GM12878 (cell line): ENCODE measurements at regions not wholly inside any gene's neighbourhood (a gene's known extent, or its start where the extent isn't known, plus 50 kb on each side); places are given as distances from the start of the nearest gene placed in this dataset.

Source experiments
- ATAC-seq: fragments of 200-7000 bp; cut with Tn5 transposase; 3 replicates; pipeline ENCODE4 v1.9.1; 2020; ENCODE audit warnings: mild to moderate bottlenecking, moderate library complexity
- BruUV-seq: library from RNA; stranded (reverse); fragments of 400-500 nt; replicated peaks from 2 replicates; lab custom pipeline; 2021; lab: Mats Ljungman, UMichigan
- CTCF ChIA-PET: fragments of 300-600 bp; sonication (Branson Sonifier 250); formaldehyde crosslinking; extraction: SDS; loops from one replicate; lab custom pipeline; 2021; ENCODE audit warnings: inconsistent platforms; lab: Yijun Ruan, JAX
- POLR2A ChIA-PET: fragments of 350-600 bp; formaldehyde crosslinking; extraction: SDS; loops from one replicate; lab custom pipeline; 2021; ENCODE audit warnings: inconsistent platforms; lab: Charles Lee
- RAD21 ChIA-PET: fragments of 300-600 bp; sonication (Branson Sonifier 250); formaldehyde crosslinking; loops from one replicate; lab custom pipeline; 2023; ENCODE audit warnings: antibody characterized with exemption; ENCODE audit not compliant: unreplicated experiment; lab: Charles Lee
- SMC1A ChIA-PET: fragments of 300-600 bp; sonication (Branson Sonifier 250); formaldehyde crosslinking; loops from one replicate; lab custom pipeline; 2023; ENCODE audit not compliant: unreplicated experiment, uncharacterized antibody; lab: Charles Lee
- DNase-seq: peaks from one replicate; pipeline ENCODE4 v3.0.0-alpha.2; 2011; ENCODE audit warnings: low read depth, low spot score
- FAIRE-seq: peaks from 3 replicates; lab custom pipeline; 2011; peaks lifted over from hg19 to GRCh38; lab: Jason Lieb, UNC
- H2AFZ ChIP-seq: 2 replicates; pipeline ENCODE4 v1.6.0; 2011; ENCODE audit warnings: low read depth, low read length, control low read depth; ENCODE audit not compliant: control insufficient read depth
- H3K27ac ChIP-seq: 2 replicates; pipeline ENCODE4 v1.5.1; 2011; ENCODE audit warnings: control low read depth; ENCODE audit not compliant: control insufficient read depth, insufficient read depth
- H3K27me3 ChIP-seq, 2 experiments: replicated peaks in 1 of 2; 2 replicates each; pipeline versions ENCODE4 v1.6.0 to v1.6.1; 2011; ENCODE audit warnings: low read length in 1 of 2; ENCODE audit not compliant: control insufficient read depth in 2 of 2, insufficient read depth in 2 of 2
- H3K36me3 ChIP-seq, 2 experiments: 2 replicates each; pipeline ENCODE4 v1.5.1; 2011; ENCODE audit warnings: low read length in 1 of 2; ENCODE audit not compliant: control insufficient read depth in 2 of 2, insufficient read depth in 2 of 2
- H3K4me1 ChIP-seq: 2 replicates; pipeline ENCODE4 v1.6.1; 2011; ENCODE audit warnings: mild to moderate bottlenecking, low read length, moderate library complexity, mixed read lengths; ENCODE audit not compliant: control insufficient read depth, insufficient read depth
- H3K4me2 ChIP-seq: 2 replicates; pipeline ENCODE4 v1.6.0; 2011; ENCODE audit warnings: control low read depth; ENCODE audit not compliant: control insufficient read depth, insufficient read depth
- H3K4me3 ChIP-seq: fragments of 200-600 bp; sonication (generic); 2 replicates; pipeline ENCODE4 v1.5.1; 2016
- H3K79me2 ChIP-seq: 2 replicates; pipeline ENCODE4 v1.6.0; 2011; ENCODE audit warnings: low read length; ENCODE audit not compliant: control insufficient read depth, insufficient read depth
- H3K9ac ChIP-seq: 2 replicates; pipeline ENCODE4 v1.8.0; 2011; ENCODE audit warnings: low read length, control low read depth, mixed read lengths; ENCODE audit not compliant: control insufficient read depth, insufficient read depth
- H3K9me3 ChIP-seq: replicated peaks from 3 replicates; pipeline ENCODE4 v1.5.1; 2011; ENCODE audit warnings: mild to moderate bottlenecking, low read length; ENCODE audit not compliant: control insufficient read depth, insufficient read depth
- H4K20me1 ChIP-seq: 2 replicates; pipeline ENCODE4 v1.6.0; 2011; ENCODE audit not compliant: control insufficient read depth, insufficient read depth
- FOXK2 ChIP-seq: fragments of 450-650 bp; IDR thresholded peaks from 2 replicates; pipeline ENCODE4 v1.6.1; 2017; ENCODE audit warnings: mild to moderate bottlenecking, moderate library complexity
- MEF2B ChIP-seq: fragments of 450-650 bp; IDR thresholded peaks from 2 replicates; pipeline ENCODE4 v1.6.1; 2018; ENCODE audit warnings: mild to moderate bottlenecking, moderate library complexity; ENCODE audit not compliant: partially characterized antibody, poor library complexity, severe bottlenecking
- RBBP5 ChIP-seq: fragments of 200-600 bp; sonication (generic); conservative IDR thresholded peaks from 2 replicates; pipeline ENCODE4 v1.6.1; 2016
- ZNF217 ChIP-seq: fragments of 450-650 bp; IDR thresholded peaks from 2 replicates; pipeline ENCODE4 v1.6.1; 2017; ENCODE audit warnings: antibody characterized with exemption, mild to moderate bottlenecking
- WGBS: methylation state at CpG from one replicate; pipeline ENCODE4 v1.1.6; 2016; ENCODE audit warnings: low lambda C conversion rate; ENCODE audit not compliant: insufficient replicate concordance, insufficient coverage; ENCODE audit errors: missing lambda C conversion rate; 5-methylcytosine and 5-hydroxymethylcytosine counted together
- in situ Hi-C: fragments of 300-500 bp; cut with MboI; formaldehyde crosslinking; loops from 9 replicates; pipeline ENCODE4 v1.14.3; 2018; ENCODE audit warnings: mixed read lengths
- intact Hi-C: fragments of 100-400 bp; cut with micrococcal nuclease; formaldehyde crosslinking; loops from one replicate; pipeline ENCODE4 v1.14.2; 2022; ENCODE audit not compliant: unreplicated experiment
- TF ChIP-seq, protein P1 (sequence below): fragments of 450-650 bp; IDR thresholded peaks from 2 replicates; pipeline ENCODE4 v1.6.1; 2016; ENCODE audit warnings: mild to moderate bottlenecking, moderate library complexity, borderline replicate concordance

DNA sequence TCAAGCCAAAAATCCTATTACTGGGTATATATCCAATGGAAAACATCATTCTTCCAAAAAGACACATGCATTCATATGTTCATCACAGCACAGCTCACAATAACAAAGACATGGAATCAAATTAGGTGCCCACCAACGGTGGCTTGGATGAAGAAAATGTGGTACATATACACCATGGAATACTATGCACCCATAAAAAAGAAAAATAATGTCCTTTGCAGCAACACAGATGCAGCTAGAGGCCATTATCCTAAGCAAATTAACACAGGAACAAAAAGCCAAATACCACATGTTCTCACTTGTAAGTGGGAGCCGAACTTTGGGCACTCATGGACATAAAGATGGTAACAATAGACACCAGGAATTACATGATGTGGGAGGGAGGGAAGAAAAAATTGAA is 113.6 kb downstream of the MRPL39 start:
- ChIA-PET POLR2A (interaction anchor here (0.7 kb wide), 1 partner anchor 67 kb away, joined by 5 read pairs; no protein-coding TSS in a partner anchor), SMC1A (interaction anchor here (1.0 to 5.0 kb wide), 3 partner anchors 14 to 27 kb away, joined by 5 to 28 read pairs (median 10); no protein-coding TSS in a partner anchor), CTCF (interaction anchor here (0.6 to 1.4 kb wide), 2 partner anchors 13 to 1999 kb away, joined by 3 to 4 read pairs; no protein-coding TSS in a partner anchor), RAD21 (no interaction called here)
- H3K9ac ChIP-seq: no peak overlapping the region
- in situ Hi-C loops: no loop called here
- H3K4me3 ChIP-seq: no peak overlapping the region
- H3K27me3 ChIP-seq: no peaks in the 10 kb centered on the region
- WGBS: 100% methylated on average over 2 of the region's 2 CpGs
- DNase-seq (no peak), ATAC-seq (no peak)
- peaks cover 4% of the 10 kb centered on the region for H3K79me2 ChIP-seq
- H3K27ac ChIP-seq: peak overlapping the region; percentile 57; the same call in 1 of the 2 replicates
- H3K9me3 ChIP-seq: peaks cover 29% of the 10 kb centered on the region
- H3K4me1 ChIP-seq: peaks cover 59% of the 10 kb centered on the region
- H4K20me1 ChIP-seq: no peaks in the 10 kb centered on the region
- 0 out of 2 replicates have a peak overlapping the region, but pooled peaks have one; percentile 10 for H3K4me2 ChIP-seq
- H2AFZ ChIP-seq: no peak overlapping the region
- no peak for TF ChIP-seq FOXK2
- 0 out of 2 replicates have a peak, but pooled peaks have one; percentile 53 for TF ChIP-seq ZNF217
- TF ChIP-seq RBBP5: no peak
- TF ChIP-seq, protein P1, sequence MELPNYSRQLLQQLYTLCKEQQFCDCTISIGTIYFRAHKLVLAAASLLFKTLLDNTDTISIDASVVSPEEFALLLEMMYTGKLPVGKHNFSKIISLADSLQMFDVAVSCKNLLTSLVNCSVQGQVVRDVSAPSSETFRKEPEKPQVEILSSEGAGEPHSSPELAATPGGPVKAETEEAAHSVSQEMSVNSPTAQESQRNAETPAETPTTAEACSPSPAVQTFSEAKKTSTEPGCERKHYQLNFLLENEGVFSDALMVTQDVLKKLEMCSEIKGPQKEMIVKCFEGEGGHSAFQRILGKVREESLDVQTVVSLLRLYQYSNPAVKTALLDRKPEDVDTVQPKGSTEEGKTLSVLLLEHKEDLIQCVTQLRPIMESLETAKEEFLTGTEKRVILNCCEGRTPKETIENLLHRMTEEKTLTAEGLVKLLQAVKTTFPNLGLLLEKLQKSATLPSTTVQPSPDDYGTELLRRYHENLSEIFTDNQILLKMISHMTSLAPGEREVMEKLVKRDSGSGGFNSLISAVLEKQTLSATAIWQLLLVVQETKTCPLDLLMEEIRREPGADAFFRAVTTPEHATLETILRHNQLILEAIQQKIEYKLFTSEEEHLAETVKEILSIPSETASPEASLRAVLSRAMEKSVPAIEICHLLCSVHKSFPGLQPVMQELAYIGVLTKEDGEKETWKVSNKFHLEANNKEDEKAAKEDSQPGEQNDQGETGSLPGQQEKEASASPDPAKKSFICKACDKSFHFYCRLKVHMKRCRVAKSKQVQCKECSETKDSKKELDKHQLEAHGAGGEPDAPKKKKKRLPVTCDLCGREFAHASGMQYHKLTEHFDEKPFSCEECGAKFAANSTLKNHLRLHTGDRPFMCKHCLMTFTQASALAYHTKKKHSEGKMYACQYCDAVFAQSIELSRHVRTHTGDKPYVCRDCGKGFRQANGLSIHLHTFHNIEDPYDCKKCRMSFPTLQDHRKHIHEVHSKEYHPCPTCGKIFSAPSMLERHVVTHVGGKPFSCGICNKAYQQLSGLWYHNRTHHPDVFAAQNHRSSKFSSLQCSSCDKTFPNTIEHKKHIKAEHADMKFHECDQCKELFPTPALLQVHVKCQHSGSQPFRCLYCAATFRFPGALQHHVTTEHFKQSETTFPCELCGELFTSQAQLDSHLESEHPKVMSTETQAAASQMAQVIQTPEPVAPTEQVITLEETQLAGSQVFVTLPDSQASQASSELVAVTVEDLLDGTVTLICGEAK: no peak
- no peak for TF ChIP-seq MEF2B
- TF ChIP-seq, all 136 proteins: peak for 1
- no TSS peak for BruUV-seq
- H3K36me3 ChIP-seq: peaks cover 0 to 6% of the 10 kb centered on the region in 2 experiments; a peak in 2 of 4 replicates
- intact Hi-C loops: no loop called here
- no peak for FAIRE-seq
